ENCODE measurements at regions not wholly inside any gene's neighbourhood (a gene's known extent, or its start where the extent isn't known, plus 50 kb on each side); places are given as distances from the start of the nearest gene placed in this dataset.
"Not testable (repeated sequence)": the region's sequence is repeated elsewhere in the genome, so short reads cannot be mapped to it uniquely, and the experiment has no call there.

- BruUV-seq (replicated peaks); POLR2A ChIA-PET (ENCODE audit: unreplicated experiment): not testable (repeated sequence)
Observed at GRCh38 chr21:13379566-13379965, 230.0 kb upstream of the POTED start.

GRCh38 chr21:13380561-13380960, 229.0 kb upstream of the POTED start:
- H3F3A ChIP-seq (ENCODE audit: low read length, unreplicated experiment); H3K36me3 ChIP-seq (ENCODE audit: low read depth, low read length); H3K9me3 ChIP-seq (ENCODE audit: low read length); H3K27ac ChIP-seq (ENCODE audit: low read length); intact Hi-C loops (cut with micrococcal nuclease); ATAC-seq; H3K4me3 ChIP-seq (ENCODE audit: low read length); H4K20me1 ChIP-seq (ENCODE audit: low read length); CTCF ChIA-PET; H3K9me2 ChIP-seq (replicated peaks; ENCODE audit: low read length); H2AFZ ChIP-seq (ENCODE audit: low read length); H3K27me3 ChIP-seq (ENCODE audit: low read length); BruUV-seq (replicated peaks); H3K9ac ChIP-seq (ENCODE audit: low read length); H3K4me1 ChIP-seq (ENCODE audit: insufficient read depth, low read length); DNase-seq; H3K4me2 ChIP-seq (ENCODE audit: low read length); H3K79me2 ChIP-seq (ENCODE audit: low read length); POLR2A ChIA-PET (ENCODE audit: unreplicated experiment): not testable (repeated sequence)

More at GRCh38 chr21:13379566-13379965, 230.0 kb upstream of the POTED start:
- H3K4me1 ChIP-seq (ENCODE audit: insufficient read depth, low read length); ATAC-seq; H3K27me3 ChIP-seq (ENCODE audit: low read length); intact Hi-C loops (cut with micrococcal nuclease); H2AFZ ChIP-seq (ENCODE audit: low read length); H3K4me3 ChIP-seq (ENCODE audit: low read length); H3K36me3 ChIP-seq (ENCODE audit: low read depth, low read length); H3K9me3 ChIP-seq (ENCODE audit: low read length); H4K20me1 ChIP-seq (ENCODE audit: low read length); H3F3A ChIP-seq (ENCODE audit: low read length, unreplicated experiment); H3K27ac ChIP-seq (ENCODE audit: low read length); H3K9ac ChIP-seq (ENCODE audit: low read length); H3K4me2 ChIP-seq (ENCODE audit: low read length); H3K79me2 ChIP-seq (ENCODE audit: low read length); DNase-seq; CTCF ChIA-PET; H3K9me2 ChIP-seq (replicated peaks; ENCODE audit: low read length): not testable (repeated sequence)

GRCh38 chr21:13384143-13384542, 225.4 kb upstream of the POTED start:
- POLR2A ChIA-PET (ENCODE audit: unreplicated experiment); DNase-seq; H3K79me2 ChIP-seq (ENCODE audit: low read length); CTCF ChIA-PET; H3K4me1 ChIP-seq (ENCODE audit: insufficient read depth, low read length); H3K4me3 ChIP-seq (ENCODE audit: low read length); H3K9me3 ChIP-seq (ENCODE audit: low read length); ATAC-seq; H3K36me3 ChIP-seq (ENCODE audit: low read depth, low read length); H3K27ac ChIP-seq (ENCODE audit: low read length); BruUV-seq (replicated peaks); H3K9me2 ChIP-seq (replicated peaks; ENCODE audit: low read length); H3K4me2 ChIP-seq (ENCODE audit: low read length); H3K9ac ChIP-seq (ENCODE audit: low read length); H2AFZ ChIP-seq (ENCODE audit: low read length); H3F3A ChIP-seq (ENCODE audit: low read length, unreplicated experiment); intact Hi-C loops (cut with micrococcal nuclease); H3K27me3 ChIP-seq (ENCODE audit: low read length); H4K20me1 ChIP-seq (ENCODE audit: low read length): not testable (repeated sequence)

- POLR2A ChIA-PET (ENCODE audit: unreplicated experiment); H3K4me2 ChIP-seq (ENCODE audit: low read length); H3K27ac ChIP-seq (ENCODE audit: low read length); H3K4me1 ChIP-seq (ENCODE audit: insufficient read depth, low read length); H3K9ac ChIP-seq (ENCODE audit: low read length); H3K79me2 ChIP-seq (ENCODE audit: low read length); H3K27me3 ChIP-seq (ENCODE audit: low read length); H3K9me2 ChIP-seq (replicated peaks; ENCODE audit: low read length); H2AFZ ChIP-seq (ENCODE audit: low read length); H3K36me3 ChIP-seq (ENCODE audit: low read depth, low read length); H3F3A ChIP-seq (ENCODE audit: low read length, unreplicated experiment); BruUV-seq (replicated peaks); intact Hi-C loops (cut with micrococcal nuclease); H3K9me3 ChIP-seq (ENCODE audit: low read length); H3K4me3 ChIP-seq (ENCODE audit: low read length); CTCF ChIA-PET; H4K20me1 ChIP-seq (ENCODE audit: low read length): not testable (repeated sequence)
- ATAC-seq (peak; percentile 66), DNase-seq (peak; percentile 51)
Observed at GRCh38 chr21:13409184-13409583, 200.4 kb upstream of the POTED start.

- H2AFZ ChIP-seq (ENCODE audit: low read length); H3K9ac ChIP-seq (ENCODE audit: low read length); H3K4me3 ChIP-seq (ENCODE audit: low read length); H3K36me3 ChIP-seq (ENCODE audit: low read depth, low read length); H3F3A ChIP-seq (ENCODE audit: low read length, unreplicated experiment); intact Hi-C loops (cut with micrococcal nuclease); H3K4me2 ChIP-seq (ENCODE audit: low read length); H3K27ac ChIP-seq (ENCODE audit: low read length); H3K4me1 ChIP-seq (ENCODE audit: insufficient read depth, low read length); CTCF ChIA-PET; DNase-seq; H3K27me3 ChIP-seq (ENCODE audit: low read length); ATAC-seq; H4K20me1 ChIP-seq (ENCODE audit: low read length); POLR2A ChIA-PET (ENCODE audit: unreplicated experiment); BruUV-seq (replicated peaks); H3K9me3 ChIP-seq (ENCODE audit: low read length); H3K79me2 ChIP-seq (ENCODE audit: low read length); H3K9me2 ChIP-seq (replicated peaks; ENCODE audit: low read length): not testable (repeated sequence)
Observed at GRCh38 chr21:13435863-13436262, 173.7 kb upstream of the POTED start.

- CTCF ChIA-PET; H3K4me1 ChIP-seq (ENCODE audit: insufficient read depth, low read length); H3K4me3 ChIP-seq (ENCODE audit: low read length); BruUV-seq (replicated peaks); ATAC-seq; H3K9me3 ChIP-seq (ENCODE audit: low read length); H3K4me2 ChIP-seq (ENCODE audit: low read length); H3K9me2 ChIP-seq (replicated peaks; ENCODE audit: low read length); H3F3A ChIP-seq (ENCODE audit: low read length, unreplicated experiment); intact Hi-C loops (cut with micrococcal nuclease); POLR2A ChIA-PET (ENCODE audit: unreplicated experiment); H3K79me2 ChIP-seq (ENCODE audit: low read length); H3K27ac ChIP-seq (ENCODE audit: low read length); H4K20me1 ChIP-seq (ENCODE audit: low read length); H3K9ac ChIP-seq (ENCODE audit: low read length); H2AFZ ChIP-seq (ENCODE audit: low read length); H3K36me3 ChIP-seq (ENCODE audit: low read depth, low read length); H3K27me3 ChIP-seq (ENCODE audit: low read length): not testable (repeated sequence)
- peak; percentile 22 for DNase-seq
Observed at GRCh38 chr21:13447767-13448166, 161.8 kb upstream of the POTED start.

GRCh38 chr21:13463562-13463961, 146.0 kb upstream of the POTED start:
- POLR2A ChIA-PET (ENCODE audit: unreplicated experiment); ATAC-seq; H3K9me3 ChIP-seq (ENCODE audit: low read length); H3K27ac ChIP-seq (ENCODE audit: low read length); H3K27me3 ChIP-seq (ENCODE audit: low read length); H3K36me3 ChIP-seq (ENCODE audit: low read depth, low read length); H3K9ac ChIP-seq (ENCODE audit: low read length); H3K4me1 ChIP-seq (ENCODE audit: insufficient read depth, low read length); CTCF ChIA-PET; H3K79me2 ChIP-seq (ENCODE audit: low read length); intact Hi-C loops (cut with micrococcal nuclease); BruUV-seq (replicated peaks); H3K4me2 ChIP-seq (ENCODE audit: low read length); H2AFZ ChIP-seq (ENCODE audit: low read length); H4K20me1 ChIP-seq (ENCODE audit: low read length); H3F3A ChIP-seq (ENCODE audit: low read length, unreplicated experiment); H3K4me3 ChIP-seq (ENCODE audit: low read length); H3K9me2 ChIP-seq (replicated peaks; ENCODE audit: low read length): not testable (repeated sequence)
- peak; percentile 2 for DNase-seq
